Activated naive CD4-positive, alpha-beta T cell treated with anti-CD3 and anti-CD28 coated beads, Interleukin-2, amount 50 U/mL, for 16 hours (primary cell): ENCODE measurements at regions not wholly inside any gene's neighbourhood (a gene's known extent, or its start where the extent isn't known, plus 50 kb on each side); places are given as distances from the start of the nearest gene placed in this dataset.

Experiments
- DNase-seq: peaks from one replicate; pipeline ENCODE4 v3.0.0-alpha.2; 2020

DNA sequence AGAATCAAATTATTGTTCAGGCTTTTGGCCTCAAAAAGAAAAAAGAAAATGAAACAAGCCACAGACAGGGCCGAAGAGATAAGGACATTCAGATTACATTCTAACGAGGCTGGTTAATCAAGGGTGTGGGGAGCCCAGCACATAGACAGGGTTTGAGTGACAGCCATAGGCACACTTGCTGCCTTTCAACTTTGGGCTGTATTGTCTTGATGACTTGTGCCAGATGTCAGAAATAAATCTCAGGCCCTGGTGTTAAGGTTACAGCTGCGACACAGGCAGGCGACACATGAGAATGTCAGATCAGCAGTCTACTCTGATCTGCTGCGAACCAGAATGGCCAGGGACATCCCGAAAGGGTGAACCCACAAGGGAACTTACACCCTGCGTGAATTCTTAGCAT lies 231.2 kb upstream of the ARRDC4 start:
- DNase-seq, result no peak

DNA sequence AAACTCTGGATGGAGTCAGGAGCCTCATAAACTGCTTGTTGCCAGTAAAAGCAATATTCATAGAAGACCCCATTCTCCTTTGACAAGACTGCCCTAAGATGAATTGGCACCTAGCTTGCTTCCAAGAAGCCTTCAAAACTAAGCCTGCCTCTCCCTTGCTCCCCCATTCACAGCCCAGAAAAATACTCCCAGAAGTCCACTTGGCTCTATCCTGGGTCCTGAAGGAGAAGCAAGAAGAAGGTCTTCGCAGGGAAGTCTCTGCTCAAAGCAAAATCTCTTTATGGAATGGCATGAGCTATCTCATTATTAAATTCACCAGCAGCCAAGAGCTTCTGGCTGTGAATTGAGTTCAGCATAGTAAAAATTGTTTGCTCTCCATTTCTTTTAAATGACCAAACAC lies 230.2 kb upstream of the ARRDC4 start:
- DNase-seq, result no peak

DNA sequence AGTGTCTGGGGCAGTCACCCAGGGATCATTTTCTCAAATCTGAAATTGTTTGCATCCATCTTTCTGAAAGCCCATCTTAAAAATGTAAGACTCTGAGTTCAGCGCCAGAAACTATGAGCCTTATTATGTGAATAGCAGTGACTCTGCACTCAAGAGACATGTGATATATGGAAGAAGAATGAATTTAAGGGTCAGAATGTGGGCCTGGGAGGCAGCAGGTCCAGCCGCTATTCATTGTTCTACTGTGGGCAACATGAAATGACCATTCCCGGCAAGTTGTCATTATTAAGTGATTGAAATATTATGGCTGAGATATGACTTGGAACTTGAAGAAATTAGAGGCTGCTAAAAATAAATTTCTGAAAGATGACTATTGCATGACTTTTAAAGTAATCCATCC lies 228.6 kb upstream of the ARRDC4 start:
- DNase-seq, result no peak

DNA sequence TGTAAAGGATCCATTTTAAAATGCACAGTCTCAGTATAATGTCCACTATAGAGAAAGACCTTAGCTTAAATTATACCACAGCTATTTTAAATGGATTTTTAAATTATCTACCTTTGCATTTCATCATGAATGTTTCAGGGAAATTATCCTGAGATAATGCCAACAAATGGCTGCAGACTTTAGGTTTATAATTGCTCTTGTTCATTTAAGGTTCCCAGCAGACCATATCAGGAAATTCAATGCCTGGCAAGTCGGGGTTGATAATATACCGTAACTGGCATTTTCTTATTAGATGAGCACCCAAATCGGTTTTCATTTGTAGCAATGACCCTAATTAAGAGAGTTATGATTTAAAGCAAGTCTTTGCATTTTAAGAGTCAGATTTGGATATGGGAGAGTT lies 227.1 kb upstream of the ARRDC4 start:
- DNase-seq, result no peak

DNA sequence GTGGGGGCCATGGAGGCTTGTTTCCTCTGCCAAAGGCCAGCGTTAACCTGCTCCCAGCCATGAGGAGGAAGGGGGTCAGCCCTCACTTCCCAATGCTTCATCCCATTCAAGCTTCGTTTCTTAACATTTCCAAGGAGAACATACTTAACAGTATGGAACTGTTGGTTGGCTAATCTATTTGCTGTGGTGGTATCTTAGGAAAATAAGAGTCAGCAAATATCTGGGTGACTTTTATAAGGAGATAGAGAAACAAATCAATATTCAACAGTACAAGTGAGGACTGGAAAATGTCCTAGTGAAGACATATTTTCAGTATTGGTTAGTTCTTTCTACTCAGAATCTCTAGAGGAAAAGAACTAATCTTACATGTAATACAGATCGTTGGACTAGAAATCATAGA lies 223.8 kb upstream of the ARRDC4 start:
- DNase-seq, result no peak

DNA sequence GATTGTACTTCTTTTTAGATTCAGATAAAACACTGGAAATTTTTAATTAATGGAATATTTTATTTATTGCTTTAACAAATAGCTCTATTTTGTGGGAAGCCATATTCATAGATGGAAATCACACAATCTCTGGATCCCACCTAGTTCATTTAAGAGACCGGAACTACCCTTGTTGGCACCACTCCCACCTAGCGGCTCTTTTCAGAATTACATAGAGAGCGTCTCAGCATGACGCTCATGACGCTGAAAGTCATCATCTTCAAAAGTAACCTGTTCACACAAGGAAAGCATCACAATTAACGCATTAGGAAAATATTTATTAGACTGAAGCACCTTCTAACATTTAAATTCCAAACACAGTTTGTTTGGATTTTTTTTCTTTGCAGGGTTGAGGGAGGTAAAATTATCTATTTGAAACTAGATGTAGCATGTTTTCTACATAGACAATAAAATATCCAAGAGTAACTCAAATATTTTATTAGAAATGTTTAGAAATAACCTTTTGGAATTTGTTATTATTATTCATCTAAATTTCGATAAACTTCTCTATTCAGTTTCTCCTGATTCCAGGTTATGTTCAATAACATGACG lies 214.9 kb upstream of the ARRDC4 start:
- DNase-seq, result no peak

DNA sequence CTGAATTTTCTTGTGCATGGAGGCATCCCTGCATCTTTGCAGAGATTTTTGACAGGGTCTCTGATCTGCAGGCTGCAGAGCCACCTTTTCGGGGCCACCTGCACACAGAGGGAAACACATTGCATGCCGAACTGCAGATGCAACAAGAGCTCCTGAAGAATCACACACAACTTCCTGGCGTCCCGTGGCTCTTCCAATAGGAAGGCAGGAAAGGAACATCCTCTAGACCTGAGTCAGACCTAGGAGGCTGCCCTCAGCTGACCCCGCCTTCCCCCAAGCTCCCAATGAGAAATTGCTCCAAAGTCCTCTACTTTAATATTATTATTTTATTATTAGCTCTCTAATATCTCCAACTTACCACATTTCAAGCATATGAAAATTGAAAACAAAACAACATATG lies 213.2 kb upstream of the ARRDC4 start:
- no peak for DNase-seq

DNA sequence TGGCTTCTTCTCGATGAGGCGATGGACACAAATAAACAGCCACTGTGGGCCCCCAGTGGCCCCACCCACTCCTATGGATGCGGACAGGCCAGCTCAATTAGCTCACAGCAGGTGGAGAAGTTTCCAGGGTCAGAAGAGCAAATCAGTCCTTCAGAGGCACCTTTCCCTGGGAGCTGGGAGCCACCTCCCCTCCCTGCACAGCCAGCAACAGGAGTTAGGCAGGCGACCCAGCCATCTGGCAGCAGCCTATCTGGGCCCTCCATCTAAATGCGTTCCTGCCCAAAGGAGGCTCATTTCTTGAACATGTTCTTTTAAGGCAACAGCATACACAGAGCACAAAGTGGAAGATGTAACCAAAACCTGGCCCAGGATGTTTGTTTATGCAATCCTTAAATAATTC lies 211.9 kb upstream of the ARRDC4 start:
- DNase-seq, result no peak

DNA sequence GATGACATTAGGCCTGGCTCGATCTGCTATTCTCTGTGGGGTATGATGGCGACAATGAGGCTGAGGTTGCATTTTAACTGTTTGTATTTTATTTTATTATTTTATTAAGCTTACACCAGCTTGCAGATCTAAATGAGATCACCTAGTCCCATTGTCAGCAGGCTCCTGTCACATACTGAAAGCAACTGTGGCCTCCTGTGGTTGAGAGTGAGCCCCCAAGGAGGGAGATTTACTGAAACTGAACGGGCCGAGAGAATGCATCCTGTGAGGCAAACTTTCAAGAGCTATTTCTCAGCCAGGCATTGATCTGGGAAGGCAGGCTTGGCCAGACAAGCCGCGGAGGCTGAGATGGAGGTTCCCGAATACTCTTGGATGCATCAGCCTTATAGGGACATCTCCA lies 210.4 kb upstream of the ARRDC4 start:
- DNase-seq, result no peak

DNA sequence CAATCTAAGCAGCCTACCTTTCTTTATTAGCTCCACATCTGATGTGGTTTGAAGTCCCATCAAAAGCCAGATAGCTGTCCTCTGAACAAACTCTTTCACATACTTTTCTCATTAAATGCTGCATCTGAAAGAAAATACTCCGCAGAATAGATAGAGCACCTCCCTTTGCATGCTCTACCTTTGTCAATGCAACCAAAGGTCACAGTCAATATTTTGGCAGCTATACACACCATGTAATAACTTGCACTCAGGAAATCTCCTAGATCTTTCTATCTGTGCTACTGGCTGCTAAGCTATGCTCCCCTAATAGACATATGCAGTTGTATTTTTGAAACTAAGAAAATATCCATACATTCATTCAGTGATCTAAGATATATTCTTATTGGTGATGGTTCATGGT lies 204.8 kb upstream of the ARRDC4 start:
- DNase-seq, result no peak

DNA sequence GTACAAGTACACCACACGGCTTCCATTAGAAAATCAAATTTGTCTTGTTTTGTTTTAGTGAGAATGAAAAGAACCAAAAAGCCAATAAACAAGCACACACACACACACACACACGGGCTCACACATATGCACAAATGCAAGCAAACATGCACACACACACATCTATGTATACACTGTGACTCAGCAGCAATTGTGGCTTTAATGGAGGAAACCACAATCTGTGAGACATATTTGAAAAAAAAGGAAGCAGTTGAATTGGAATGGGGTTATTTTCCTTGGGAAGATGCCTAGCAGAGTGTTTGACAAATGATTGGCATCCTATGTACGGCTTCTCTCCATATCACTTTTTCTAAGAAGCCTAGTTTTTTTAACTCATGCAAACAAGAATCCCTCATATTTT lies 201.1 kb upstream of the ARRDC4 start:
- no peak for DNase-seq

DNA sequence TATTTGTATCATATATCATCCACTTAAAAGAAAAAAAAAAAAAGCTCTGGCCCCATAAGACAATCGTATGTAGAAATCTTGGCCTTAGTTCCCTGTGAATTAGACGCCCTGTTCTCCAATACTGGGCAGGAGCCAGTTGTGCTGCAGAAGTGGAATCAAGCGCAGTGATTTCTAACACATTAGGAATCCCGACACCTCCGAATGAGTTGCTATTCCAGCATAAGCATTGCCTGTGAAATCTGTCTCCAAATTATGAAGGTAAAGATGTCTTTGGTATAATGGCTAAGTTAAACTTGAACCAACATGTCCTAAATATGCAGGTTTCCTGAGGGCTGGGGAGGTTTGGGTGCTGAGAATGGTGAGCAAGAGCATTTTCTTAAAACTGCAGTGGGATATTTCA lies 199.4 kb upstream of the ARRDC4 start:
- no peak for DNase-seq

DNA sequence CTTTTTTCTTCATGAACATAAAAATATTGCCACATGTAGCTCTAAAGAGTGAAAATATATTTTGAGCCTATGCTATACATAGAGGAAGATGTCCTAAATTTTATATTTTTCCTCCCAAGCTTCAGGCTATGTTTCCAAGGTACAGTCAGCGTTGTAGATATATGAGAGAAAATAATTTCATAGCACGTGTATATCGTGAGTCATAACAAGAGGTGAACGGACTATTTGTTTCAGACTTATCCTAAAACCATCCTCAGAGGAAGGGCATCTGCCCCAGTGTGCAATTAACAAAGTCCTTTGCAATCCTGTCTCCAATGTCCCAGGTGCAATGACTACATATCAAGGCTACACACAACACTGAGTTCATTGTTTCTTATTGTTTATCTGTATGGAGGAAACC lies 177.3 kb upstream of the ARRDC4 start:
- no peak for DNase-seq

DNA sequence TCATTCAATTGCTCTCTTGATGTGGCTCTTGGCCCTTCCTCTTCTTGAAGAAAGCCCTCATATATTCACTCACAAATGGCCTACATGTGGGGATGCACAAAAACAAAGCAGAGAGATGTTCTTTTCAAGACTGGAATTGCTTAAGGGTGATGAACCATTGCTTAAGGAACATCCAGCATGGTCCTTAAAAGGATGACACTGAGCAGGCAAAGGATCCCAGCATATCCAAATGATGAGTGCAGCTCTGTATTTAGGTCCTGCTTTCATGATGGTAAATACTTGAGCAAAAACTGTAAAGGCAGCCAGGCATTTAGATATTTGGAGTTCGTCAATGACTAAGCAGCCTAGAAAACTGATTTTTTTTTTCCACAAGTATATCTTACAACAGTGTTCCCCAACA lies 173.8 kb upstream of the ARRDC4 start:
- no peak for DNase-seq

DNA sequence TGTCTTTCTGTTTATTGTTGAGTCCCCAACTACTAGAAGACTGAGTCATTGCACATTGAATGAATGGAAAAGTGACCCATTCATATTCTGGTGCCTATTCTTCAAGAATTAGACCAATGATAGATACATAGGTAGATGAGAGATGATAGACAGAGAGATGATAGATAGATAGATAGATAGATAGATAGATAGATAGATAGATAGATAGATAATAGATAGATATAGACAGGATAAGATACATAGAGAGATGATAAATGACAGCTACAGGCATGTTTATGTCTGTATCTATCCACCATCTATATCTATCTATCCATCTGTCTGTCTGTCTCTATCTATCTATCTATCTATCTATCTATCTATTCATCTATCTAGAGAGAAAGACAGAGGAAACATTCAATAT lies 170.3 kb upstream of the ARRDC4 start:
- no peak for DNase-seq

DNA sequence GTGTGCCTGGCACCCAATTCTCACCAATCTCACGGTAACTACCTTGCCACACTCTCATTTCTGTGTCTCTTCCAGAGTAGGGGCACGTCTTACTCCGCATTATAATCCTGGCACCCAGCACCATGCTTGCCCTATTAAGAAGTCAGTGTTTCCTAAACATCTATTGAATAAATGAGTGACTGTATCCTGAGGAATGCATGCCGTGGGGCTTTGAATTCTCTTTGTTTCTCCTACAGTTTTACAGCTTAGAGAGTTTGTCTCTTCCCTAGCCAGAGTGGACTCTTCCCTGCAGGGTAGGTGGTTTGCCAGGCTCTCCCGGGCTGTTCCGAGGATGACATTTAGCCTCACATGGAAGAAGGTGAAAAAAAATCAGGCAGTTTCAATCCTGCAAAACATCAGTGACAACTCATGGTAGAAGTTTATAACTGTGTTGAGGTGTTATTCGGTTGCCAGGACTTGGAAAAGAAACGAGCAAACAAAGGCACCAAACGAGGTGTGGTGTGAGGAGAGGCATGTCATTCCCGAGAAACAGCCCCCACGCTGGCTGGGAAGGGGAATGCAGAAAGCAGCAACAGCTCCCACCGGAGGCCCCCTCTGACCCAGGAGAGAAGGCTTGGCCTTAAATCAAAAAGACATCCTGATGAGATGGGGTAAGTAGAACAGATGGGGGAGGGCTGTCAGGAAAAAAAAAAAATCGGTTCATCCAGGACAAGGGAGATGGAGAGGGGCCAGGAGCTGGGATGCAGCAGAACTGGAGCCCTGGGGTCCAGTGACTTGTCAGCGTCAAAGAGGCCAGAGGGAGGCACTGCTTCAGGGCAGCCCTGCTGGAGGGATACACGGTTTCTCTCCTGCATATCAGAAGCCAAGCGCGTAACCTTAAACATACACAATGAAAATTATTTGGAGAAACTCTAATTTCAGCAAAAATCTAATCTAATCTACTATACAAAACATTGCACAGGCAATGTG lies 168.4 kb upstream of the ARRDC4 start:
- DNase-seq, result no peak

DNA sequence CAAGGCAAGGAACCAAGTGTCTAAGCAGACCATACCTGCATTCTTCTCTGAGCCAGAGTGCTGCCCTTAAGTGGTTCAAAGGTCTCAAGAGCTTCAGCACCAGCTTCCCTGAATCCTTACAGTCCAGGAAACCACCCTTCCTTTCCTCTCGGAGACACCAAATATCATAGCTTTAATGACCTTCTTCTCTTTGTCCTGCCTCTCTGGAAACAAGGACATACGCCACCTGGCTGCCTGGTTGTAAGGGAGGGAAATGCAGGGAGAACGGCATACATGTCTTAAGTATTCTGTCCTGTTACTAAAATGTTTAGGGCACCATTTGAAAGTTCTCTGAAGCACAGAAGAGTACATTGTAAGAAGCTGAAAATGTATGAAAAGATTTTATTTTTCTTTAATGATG lies 155.6 kb upstream of the ARRDC4 start:
- DNase-seq, result no peak

DNA sequence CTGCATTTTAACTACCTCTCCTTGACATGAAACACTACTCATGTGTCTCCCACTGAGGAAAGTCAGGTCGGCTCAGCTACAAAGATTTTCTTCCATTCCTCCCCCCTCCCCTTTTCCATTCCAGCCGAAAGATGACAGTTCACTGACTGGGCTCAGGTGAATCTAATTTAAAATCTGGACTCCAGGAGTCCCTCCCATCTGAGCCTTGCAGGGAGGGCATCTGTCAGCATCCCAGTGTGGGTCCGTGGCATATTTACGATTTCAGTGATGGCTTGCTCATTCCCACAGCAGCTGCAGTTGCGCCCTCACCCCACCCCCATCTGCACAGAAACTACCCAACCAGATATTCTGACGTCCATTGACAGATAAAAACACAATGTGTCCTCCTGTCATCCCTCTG lies 153.7 kb upstream of the ARRDC4 start:
- no peak for DNase-seq

DNA sequence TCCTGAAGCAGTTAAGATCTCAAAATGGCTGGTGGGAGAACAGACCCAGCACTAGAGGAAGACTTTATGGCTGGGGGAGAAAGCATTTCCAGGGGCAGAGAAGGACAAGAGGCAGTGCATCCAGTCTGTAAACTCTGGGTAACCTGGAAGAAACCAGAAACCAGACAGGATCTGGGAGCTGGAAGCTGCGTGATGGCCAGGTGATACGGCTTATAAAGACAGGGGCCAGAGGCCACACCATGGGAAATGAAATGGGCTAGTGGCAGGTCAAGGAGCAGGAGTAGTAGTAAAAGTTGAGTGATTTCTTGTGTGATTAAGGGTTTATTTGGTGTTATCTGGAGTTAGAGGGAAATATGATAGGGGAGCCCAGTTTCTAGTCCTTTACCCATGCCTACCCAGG lies 144.7 kb upstream of the ARRDC4 start:
- no peak for DNase-seq

DNA sequence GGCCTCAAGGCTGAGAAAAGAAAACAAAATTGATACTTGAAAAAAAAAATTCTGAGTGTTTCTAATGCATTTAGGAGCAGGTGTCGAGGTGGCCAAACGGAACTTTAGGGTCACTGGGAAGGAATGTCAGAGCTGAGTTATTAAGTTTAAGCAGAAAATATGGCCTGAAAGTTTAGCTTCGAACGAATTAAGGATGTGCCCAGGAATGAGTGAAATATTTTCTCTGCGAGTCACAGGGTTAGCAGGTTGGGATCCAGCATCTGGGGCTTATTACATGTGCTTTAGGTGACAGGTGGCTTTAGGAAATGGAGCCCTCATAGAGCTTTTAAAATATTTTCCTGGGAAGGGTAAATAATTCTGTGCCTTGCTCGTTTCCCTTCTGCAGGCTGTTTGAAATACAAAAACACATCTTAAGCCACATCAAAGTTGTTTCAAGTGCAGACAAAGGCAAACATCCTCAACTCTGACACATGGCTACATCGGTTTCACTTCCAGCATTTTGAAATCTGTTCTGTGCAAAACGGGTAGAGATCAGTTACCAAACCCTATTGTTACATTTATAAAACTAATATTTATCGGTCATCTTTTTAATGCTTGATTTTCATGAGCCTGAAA lies 143.1 kb upstream of the ARRDC4 start:
- no peak for DNase-seq

DNA sequence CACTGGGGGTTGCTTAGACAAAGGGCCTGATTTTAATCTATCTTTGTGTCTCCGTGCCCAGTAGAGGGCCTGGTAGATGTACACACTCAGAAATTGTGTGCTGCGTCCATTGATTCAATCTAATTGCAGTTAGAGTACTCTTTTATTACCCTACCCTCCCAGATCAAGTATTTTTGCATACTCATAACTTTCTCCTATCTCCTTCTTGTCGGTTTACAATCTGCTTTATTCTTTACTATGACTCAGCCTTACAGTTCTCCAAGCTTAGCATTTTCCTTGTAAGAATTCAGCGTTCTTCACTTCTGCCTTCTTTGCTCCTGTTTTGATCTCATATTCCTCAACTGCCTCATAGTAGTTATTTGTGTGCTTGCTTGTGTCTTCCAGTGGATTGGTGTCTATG lies 124.5 kb upstream of the ARRDC4 start:
- no peak for DNase-seq

DNA sequence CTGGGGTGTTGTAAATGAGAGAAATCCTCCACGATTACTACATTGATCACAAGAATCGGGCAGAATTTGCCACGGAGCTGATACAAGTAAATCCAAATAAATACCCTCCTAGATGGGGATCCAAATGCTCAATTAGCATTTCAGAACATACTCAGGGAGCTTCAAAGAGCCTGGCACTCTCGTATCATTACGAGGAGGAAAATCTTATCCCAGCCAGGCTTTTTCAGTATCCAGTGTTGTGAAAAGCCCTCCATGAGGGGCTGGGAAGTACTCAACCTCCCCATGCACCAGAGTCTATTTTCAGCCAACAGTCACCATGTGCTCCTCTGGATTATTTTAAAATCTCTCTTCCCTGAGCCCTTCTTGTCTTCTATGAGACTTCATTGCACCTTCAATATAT lies 122.6 kb upstream of the ARRDC4 start:
- no peak for DNase-seq

DNA sequence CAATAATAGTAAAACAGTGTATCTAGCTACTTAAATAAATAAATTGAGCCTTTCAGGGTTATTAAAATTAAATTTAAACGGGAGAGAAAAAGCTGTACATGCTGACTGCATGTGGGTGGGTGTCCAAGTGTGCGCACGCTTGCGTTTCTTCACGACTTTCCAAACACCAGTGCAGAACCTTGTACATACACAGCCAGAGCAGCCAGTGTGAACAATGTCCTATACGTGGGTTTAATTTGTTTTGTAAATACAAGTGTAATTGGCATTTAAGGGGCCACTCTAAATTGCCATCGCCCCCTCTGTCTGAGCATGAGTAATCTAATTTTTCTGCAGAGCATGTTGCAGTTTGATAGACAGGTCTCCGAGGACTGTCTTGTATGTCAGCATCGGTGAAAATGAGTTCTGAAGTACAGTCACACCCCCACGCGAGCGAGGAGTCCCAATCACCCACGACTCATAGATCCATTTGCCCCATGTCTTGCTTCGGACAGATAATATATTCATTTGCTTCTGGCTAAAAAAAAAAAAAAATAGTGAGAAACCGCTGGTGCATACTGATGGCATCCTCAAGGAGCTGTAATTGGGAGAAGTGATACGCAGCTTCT lies 121.8 kb upstream of the ARRDC4 start:
- no peak for DNase-seq

DNA sequence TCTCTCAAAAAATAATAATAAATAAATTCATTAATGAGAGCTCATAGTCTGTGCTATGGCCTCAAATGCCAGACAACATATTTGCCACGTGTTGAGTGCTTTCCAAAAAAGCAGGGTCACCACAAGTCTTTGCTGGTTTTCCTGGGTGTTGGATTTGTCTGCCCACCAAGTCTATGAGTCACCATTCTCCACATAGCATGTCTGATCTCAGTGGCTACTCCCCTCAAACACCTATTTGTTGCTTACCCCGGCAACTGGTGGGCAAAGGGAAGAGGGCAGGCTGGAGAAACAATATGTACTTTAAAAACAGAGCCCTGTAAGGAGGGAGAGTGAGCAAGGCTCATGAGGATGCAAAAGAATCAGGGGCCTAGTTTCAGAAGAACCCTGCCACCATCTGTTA lies 120.0 kb upstream of the ARRDC4 start:
- DNase-seq, result no peak
